OCI-LY3 (cell line): ENCODE measurements at regions not wholly inside any gene's neighbourhood (a gene's known extent, or its start where the extent isn't known, plus 50 kb on each side); places are given as distances from the start of the nearest gene placed in this dataset.

ENCODE experiments used
- H2AFZ ChIP-seq: fragments of 200-600, 300-600 bp; shearing (Covaris generic); 2 replicates; pipeline ENCODE4 v1.6.0; 2014; ENCODE audit warnings: antibody characterized with exemption, low read depth, low read length
- H3K27ac ChIP-seq: fragments of 200-600, 300-600 bp; sonication (generic); 2 replicates; pipeline ENCODE4 v1.5.1; 2014; ENCODE audit warnings: mild to moderate bottlenecking, low read length, moderate library complexity, mixed read lengths
- H3K27me3 ChIP-seq: fragments of 200-600, 300-600 bp; sonication (generic); 2 replicates; pipeline ENCODE4 v1.6.1; 2014; ENCODE audit warnings: low read depth, low read length, mixed read lengths
- H3K36me3 ChIP-seq: fragments of 200-600, 300-600 bp; sonication (generic); replicated peaks from 2 replicates; pipeline ENCODE3; 2014; ENCODE audit warnings: low read depth, low read length, mixed read lengths
- H3K4me1 ChIP-seq: fragments of 300-600, 200-600 bp; sonication (generic); 2 replicates; pipeline ENCODE4 v1.6.1; 2014; ENCODE audit warnings: low read length, mixed read lengths
- H3K4me2 ChIP-seq: fragments of 200-600, 300-600 bp; sonication (generic); 2 replicates; pipeline ENCODE4 v1.6.1; 2014; ENCODE audit warnings: low read length, mixed read lengths
- H3K4me3 ChIP-seq: fragments of 300-600, 200-600 bp; sonication (generic); 2 replicates; pipeline ENCODE4 v1.5.1; 2014; ENCODE audit warnings: antibody characterized with exemption, mild to moderate bottlenecking, low read length, moderate library complexity
- H3K79me2 ChIP-seq: fragments of 300-600, 200-600 bp; shearing (Covaris generic); 2 replicates; pipeline ENCODE4 v1.6.1; 2014; ENCODE audit warnings: mild to moderate bottlenecking, low read length, mixed read lengths
- H3K9ac ChIP-seq: fragments of 300-600, 200-600 bp; shearing (Covaris generic); 2 replicates; pipeline ENCODE4 v1.6.0; 2014; ENCODE audit warnings: mild to moderate bottlenecking, low read length, moderate library complexity
- H3K9me3 ChIP-seq: fragments of 200-600, 300-600 bp; shearing (Covaris generic); 2 replicates; pipeline ENCODE4 v1.6.1; 2014; ENCODE audit warnings: low read length, mixed read lengths; ENCODE audit not compliant: insufficient read depth
- H4K20me1 ChIP-seq: fragments of 200-600, 300-600 bp; sonication (generic); 2 replicates; pipeline ENCODE4 v1.6.1; 2016; ENCODE audit warnings: low read length, mixed read lengths; ENCODE audit not compliant: insufficient read depth
- EZH2phosphoT487 ChIP-seq: fragments of 200-600 bp; shearing (Covaris generic); IDR thresholded peaks from 2 replicates; pipeline ENCODE4 v1.6.1; 2018; ENCODE audit warnings: antibody characterized with exemption, mixed run types, low read depth
- TF ChIP-seq, protein P1 (sequence below): fragments of 200-600, 300-600 bp; sonication (generic); IDR thresholded peaks from 2 replicates; pipeline ENCODE4 v1.5.1; 2014; ENCODE audit warnings: antibody characterized with exemption, low read length, low read depth

DNA sequence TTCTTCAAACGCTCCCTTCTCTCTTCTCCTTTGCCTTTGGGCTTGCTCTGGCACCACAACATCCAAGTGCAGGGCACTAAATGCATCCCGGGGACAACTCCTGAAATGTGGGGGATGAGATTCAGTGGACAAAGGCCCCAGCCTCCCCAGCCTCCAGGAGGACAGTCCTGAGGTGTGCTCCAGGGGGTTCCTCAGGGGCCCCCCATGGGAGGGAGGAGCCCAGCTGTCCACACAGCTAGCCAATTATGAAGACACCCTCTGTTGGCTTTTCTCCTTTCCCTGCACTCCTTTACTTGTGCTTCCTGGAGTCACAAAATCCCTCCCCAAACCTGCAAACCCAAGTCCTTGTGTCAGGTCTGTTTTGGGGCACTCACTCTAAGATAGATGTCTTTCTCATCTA is 735.4 kb downstream of the PTPRU start:
- Histone ChIP-seq H3K27me3 (no peaks in the 10 kb centered on the region), H3K4me3 (no peak overlapping the region), H3K9ac (no peak overlapping the region), H4K20me1 (no peaks in the 10 kb centered on the region), H3K36me3 (no peaks in the 10 kb centered on the region), H2AFZ (no peak overlapping the region), H3K9me3 (no peaks in the 10 kb centered on the region), H3K4me1 (no peaks in the 10 kb centered on the region), H3K79me2 (no peaks in the 10 kb centered on the region), H3K27ac (no peak overlapping the region), H3K4me2 (no peak overlapping the region)
- TF ChIP-seq EZH2phosphoT487, result no peak
- TF ChIP-seq, protein P1, sequence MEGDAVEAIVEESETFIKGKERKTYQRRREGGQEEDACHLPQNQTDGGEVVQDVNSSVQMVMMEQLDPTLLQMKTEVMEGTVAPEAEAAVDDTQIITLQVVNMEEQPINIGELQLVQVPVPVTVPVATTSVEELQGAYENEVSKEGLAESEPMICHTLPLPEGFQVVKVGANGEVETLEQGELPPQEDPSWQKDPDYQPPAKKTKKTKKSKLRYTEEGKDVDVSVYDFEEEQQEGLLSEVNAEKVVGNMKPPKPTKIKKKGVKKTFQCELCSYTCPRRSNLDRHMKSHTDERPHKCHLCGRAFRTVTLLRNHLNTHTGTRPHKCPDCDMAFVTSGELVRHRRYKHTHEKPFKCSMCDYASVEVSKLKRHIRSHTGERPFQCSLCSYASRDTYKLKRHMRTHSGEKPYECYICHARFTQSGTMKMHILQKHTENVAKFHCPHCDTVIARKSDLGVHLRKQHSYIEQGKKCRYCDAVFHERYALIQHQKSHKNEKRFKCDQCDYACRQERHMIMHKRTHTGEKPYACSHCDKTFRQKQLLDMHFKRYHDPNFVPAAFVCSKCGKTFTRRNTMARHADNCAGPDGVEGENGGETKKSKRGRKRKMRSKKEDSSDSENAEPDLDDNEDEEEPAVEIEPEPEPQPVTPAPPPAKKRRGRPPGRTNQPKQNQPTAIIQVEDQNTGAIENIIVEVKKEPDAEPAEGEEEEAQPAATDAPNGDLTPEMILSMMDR, result no peak

DNA sequence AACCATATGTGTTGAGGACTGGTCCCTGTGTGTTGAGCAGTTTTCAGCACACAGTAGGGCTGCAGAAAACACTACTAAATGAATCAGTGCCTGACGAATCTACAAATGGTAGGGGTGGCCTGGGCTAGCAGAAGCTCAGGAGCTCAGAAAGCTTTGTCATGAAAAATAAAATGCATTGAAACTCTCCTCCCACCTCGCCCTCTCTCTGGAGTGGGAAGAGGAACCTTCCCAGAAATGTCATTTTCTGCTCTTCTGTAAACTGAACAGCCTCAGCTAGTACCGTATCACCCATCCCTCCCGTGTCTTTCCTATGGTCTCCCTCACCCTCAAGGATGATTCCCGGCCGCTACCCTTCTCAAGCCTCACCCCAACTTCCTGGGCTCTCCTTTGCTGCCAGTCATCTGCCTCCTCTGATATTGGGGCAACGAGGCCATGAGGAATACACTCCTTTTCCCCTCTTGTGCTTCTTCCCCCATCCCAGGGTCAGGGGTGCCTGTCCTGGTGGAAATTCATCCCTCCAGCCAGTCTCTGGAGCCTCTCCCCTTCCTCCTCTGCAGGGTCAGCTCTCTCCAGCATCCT is 734.5 kb downstream of the PTPRU start:
- no peaks in the 10 kb centered on the region for H3K36me3 ChIP-seq
- H3K79me2 ChIP-seq, result no peaks in the 10 kb centered on the region
- H3K27ac ChIP-seq, result no peak overlapping the region
- H2AFZ ChIP-seq, result no peak overlapping the region
- H3K4me1 ChIP-seq, result no peaks in the 10 kb centered on the region
- H3K9ac ChIP-seq, result no peak overlapping the region
- TF ChIP-seq EZH2phosphoT487, result no peak
- TF ChIP-seq, protein P1, result no peak
- H3K4me3 ChIP-seq, result no peak overlapping the region
- no peak overlapping the region for H3K4me2 ChIP-seq
- H3K9me3 ChIP-seq, result no peaks in the 10 kb centered on the region
- H4K20me1 ChIP-seq, result no peaks in the 10 kb centered on the region
- no peaks in the 10 kb centered on the region for H3K27me3 ChIP-seq

GRCh38 chr1:29969576-29969975 is 733.3 kb downstream of the PTPRU start:
- Histone ChIP-seq H3K9ac (no peak overlapping the region), H3K9me3 (no peaks in the 10 kb centered on the region), H3K36me3 (no peaks in the 10 kb centered on the region), H4K20me1 (no peaks in the 10 kb centered on the region), H3K4me3 (no peak overlapping the region), H3K27ac (no peak overlapping the region), H3K4me1 (no peaks in the 10 kb centered on the region), H3K79me2 (no peaks in the 10 kb centered on the region), H3K4me2 (no peak overlapping the region), H3K27me3 (no peaks in the 10 kb centered on the region), H2AFZ (no peak overlapping the region)
- TF ChIP-seq, protein P1, result no peak
- no peak for TF ChIP-seq EZH2phosphoT487

GRCh38 chr1:29967261-29967660 is 730.9 kb downstream of the PTPRU start:
- Histone ChIP-seq H2AFZ (no peak overlapping the region), H3K9me3 (no peaks in the 10 kb centered on the region), H3K79me2 (no peaks in the 10 kb centered on the region), H3K36me3 (no peaks in the 10 kb centered on the region), H3K4me2 (no peak overlapping the region), H3K4me1 (no peaks in the 10 kb centered on the region), H3K4me3 (no peak overlapping the region), H3K27me3 (no peaks in the 10 kb centered on the region), H4K20me1 (no peaks in the 10 kb centered on the region), H3K9ac (no peak overlapping the region), H3K27ac (no peak overlapping the region)
- TF ChIP-seq, protein P1, result no peak
- TF ChIP-seq EZH2phosphoT487, result no peak
